BLaER1 treated with 17β-estradiol and CSF1 and Interleukin-3, amounts not matched to agents 10 nM and 100 nM (cell line): ENCODE measurements at regions not wholly inside any gene's neighbourhood (a gene's known extent, or its start where the extent isn't known, plus 50 kb on each side); places are given as distances from the start of the nearest gene placed in this dataset.

ENCODE experiments used
- H3K27ac ChIP-seq, 11 experiments: shearing (Covaris generic); formaldehyde crosslinking; 2 replicates each; pipeline ENCODE4 v1.8.1; 2022
- H3K27me3 ChIP-seq, 11 experiments: shearing (Covaris generic); formaldehyde crosslinking; 2 replicates each; pipeline ENCODE4 v1.8.1; 2022
- H3K36me3 ChIP-seq, 11 experiments: shearing (Covaris generic); formaldehyde crosslinking; 2 replicates each; pipeline ENCODE4 v1.8.1; 2022
- H3K4me1 ChIP-seq, 10 experiments: shearing (Covaris generic); formaldehyde crosslinking; 2 replicates each; pipeline ENCODE4 v1.8.1; 2022
- H3K4me2 ChIP-seq, 11 experiments: shearing (Covaris generic); formaldehyde crosslinking; 2 replicates each; pipeline ENCODE4 v1.8.1; 2022
- H3K4me3 ChIP-seq, 10 experiments: shearing (Covaris generic); formaldehyde crosslinking; 2 replicates each; pipeline ENCODE4 v1.8.1; 2022
- H3K9ac ChIP-seq, 11 experiments: shearing (Covaris generic); formaldehyde crosslinking; 2 replicates each; pipeline ENCODE4 v1.8.1; 2022
- H3K9me3 ChIP-seq, 11 experiments: shearing (Covaris generic); formaldehyde crosslinking; replicated peaks in 1 of 11; 2 replicates each; pipeline ENCODE4 v1.8.1; 2022
- H4K20me1 ChIP-seq, 11 experiments: shearing (Covaris generic); formaldehyde crosslinking; 2 replicates each; pipeline ENCODE4 v1.8.1; 2022
- Cebpa-rat ChIP-seq, 11 experiments: shearing (Covaris generic); IDR thresholded peaks; 2 replicates each; pipeline ENCODE4 v1.8.1; 2022

DNA sequence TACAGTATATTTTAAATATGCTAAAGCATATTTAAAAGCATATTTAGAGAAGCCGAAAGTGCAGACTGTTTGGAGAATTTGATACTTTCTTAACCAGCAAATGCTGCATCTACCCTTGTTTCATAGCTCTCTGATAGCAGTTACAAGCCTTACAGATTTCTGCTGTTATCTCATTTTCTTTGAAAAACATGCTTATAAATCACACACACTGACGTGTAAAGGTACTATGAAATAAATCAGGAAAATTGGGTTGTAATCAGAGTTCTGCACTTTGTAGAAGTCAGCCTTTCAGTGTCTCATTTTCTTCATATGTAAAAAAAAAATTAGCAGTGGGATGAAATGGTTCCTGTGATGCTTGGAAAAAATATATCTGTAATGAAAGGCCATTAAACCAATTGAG lies 1432.4 kb upstream of the ATXN8OS start:
- H3K4me3 ChIP-seq: no peak overlapping the region
- H3K27ac ChIP-seq: no peak overlapping the region
- no peak overlapping the region for H3K9ac ChIP-seq
- no peak overlapping the region for H3K4me2 ChIP-seq
- no peaks in the 10 kb centered on the region for H4K20me1 ChIP-seq
- no peak for TF ChIP-seq Cebpa-rat (IDR thresholded peaks at IDR 0.05)
- no peaks in the 10 kb centered on the region for H3K9me3 ChIP-seq
- H3K4me1 ChIP-seq: peaks cover 0 to 3% (median 0%) of the 10 kb centered on the region in 10 experiments; a peak in 1 of 20 replicates
- H3K36me3 ChIP-seq: no peaks in the 10 kb centered on the region
- no peaks in the 10 kb centered on the region for H3K27me3 ChIP-seq

DNA sequence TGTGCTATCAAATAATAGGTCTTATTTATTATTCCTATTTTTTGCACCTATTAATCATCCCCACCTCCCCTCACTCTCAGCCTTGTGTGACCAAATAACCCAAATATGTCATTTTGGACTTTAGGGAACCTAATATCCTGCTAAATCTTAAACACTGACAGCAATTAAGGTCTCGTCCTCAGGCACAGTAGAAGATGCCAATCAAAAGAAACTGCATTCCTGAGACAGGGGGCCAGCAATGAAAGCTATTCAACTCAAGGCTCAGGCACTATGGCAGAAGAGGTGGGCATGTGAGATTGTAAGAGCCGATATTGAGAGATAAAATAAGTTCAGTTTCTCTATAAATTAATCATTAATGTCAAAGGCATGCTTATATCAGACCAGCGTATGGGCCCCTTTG lies 1437.7 kb upstream of the PCDH9 start:
- H3K27ac ChIP-seq: no peak overlapping the region
- no peaks in the 10 kb centered on the region for H3K4me1 ChIP-seq

DNA sequence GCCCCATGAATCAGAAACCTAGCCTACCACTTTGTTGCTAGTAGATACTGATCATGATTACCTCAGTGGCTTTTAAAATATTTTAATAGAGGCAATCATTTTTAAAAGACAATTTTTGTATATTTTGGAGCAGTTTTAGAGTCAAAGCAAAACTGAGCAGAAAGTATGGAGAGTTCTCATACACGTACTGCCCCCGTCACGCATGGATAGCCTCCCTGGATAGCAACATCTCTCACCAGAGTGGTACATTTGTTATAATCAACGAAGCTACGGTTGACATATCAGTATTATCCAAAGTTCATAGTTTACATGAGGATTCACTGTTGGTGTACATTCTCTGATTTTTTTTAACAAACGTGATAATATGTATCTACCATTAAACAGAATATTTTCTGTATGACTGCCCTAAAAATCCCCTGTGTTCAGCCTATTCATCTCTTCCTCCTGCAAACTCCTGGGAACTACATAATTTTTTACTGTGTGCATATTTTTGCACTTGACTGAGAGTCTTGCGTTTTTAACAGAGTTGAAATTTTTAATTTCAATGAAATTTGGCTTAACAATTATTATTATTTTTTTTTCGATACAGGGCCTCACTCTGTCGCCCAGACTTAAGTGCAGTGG lies 1436.8 kb upstream of the PCDH9 start:
- H3K4me1 ChIP-seq: no peaks in the 10 kb centered on the region
- no peak overlapping the region for H3K4me3 ChIP-seq
- no peaks in the 10 kb centered on the region for H3K9me3 ChIP-seq
- H3K27ac ChIP-seq: no peak overlapping the region
- no peaks in the 10 kb centered on the region for H4K20me1 ChIP-seq
- no peaks in the 10 kb centered on the region for H3K27me3 ChIP-seq
- TF ChIP-seq Cebpa-rat (IDR thresholded peaks at IDR 0.05): no peak
- H3K4me2 ChIP-seq: no peak overlapping the region
- H3K36me3 ChIP-seq: no peaks in the 10 kb centered on the region
- H3K9ac ChIP-seq: no peak overlapping the region

More for the DNA sequence above, 1437.7 kb upstream of the PCDH9 start:
- H3K9ac ChIP-seq: no peak overlapping the region
- H3K27me3 ChIP-seq: no peaks in the 10 kb centered on the region
- no peak for TF ChIP-seq Cebpa-rat (IDR thresholded peaks at IDR 0.05)
- H4K20me1 ChIP-seq: no peaks in the 10 kb centered on the region
- H3K36me3 ChIP-seq: no peaks in the 10 kb centered on the region
- no peaks in the 10 kb centered on the region for H3K9me3 ChIP-seq
- H3K4me2 ChIP-seq: no peak overlapping the region
- H3K4me3 ChIP-seq: no peak overlapping the region

DNA sequence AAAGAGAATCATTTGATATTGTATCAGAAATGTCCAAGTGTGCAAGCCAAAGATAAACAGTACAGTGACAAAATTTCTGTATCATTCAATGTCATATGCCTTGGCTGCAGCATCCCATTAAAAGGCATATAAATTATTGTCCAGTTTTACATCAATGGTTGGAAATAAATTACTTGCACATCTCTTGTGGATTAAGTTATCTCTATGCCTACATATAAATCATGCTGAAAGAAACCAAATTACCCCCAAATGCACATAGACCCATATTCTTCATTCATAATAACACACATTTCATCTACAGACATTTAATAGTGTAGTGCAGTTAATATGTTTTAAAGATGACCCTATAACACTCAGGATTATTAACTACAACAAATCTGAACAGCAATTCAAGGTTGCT lies 1415.7 kb upstream of the PCDH9 start:
- Histone ChIP-seq H3K9me3 (no peaks in the 10 kb centered on the region), H3K4me3 (no peak overlapping the region), H3K36me3 (no peaks in the 10 kb centered on the region), H3K27me3 (no peaks in the 10 kb centered on the region), H4K20me1 (no peaks in the 10 kb centered on the region), H3K4me1 (no peaks in the 10 kb centered on the region), H3K9ac (no peak overlapping the region), H3K4me2 (no peak overlapping the region), H3K27ac (no peak overlapping the region)
- TF ChIP-seq Cebpa-rat (IDR thresholded peaks at IDR 0.05): no peak

DNA sequence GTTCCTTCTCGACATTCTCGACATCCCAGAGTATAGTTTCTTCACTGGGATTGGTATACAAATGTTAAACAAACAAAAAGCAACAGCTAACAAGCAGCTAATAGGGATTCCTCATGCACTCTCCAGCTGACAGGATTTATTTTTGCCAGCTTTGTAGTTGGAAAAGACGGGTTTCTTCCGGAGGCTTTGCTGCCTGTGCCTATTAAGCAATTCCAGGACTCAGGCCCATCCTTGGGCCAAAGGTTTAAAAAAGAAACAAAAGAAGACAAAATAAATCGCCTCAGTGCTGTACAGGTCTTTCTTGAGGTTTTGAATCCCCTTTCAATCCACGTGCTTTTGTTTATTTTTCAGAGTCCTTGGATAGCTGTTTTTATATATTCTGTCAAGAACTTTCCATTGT lies 1414.5 kb upstream of the PCDH9 start:
- Histone ChIP-seq H3K36me3 (no peaks in the 10 kb centered on the region), H3K4me2 (no peak overlapping the region), H3K9ac (no peak overlapping the region), H3K4me3 (no peak overlapping the region), H3K9me3 (no peaks in the 10 kb centered on the region), H3K27ac (no peak overlapping the region), H3K4me1 (no peaks in the 10 kb centered on the region), H4K20me1 (no peaks in the 10 kb centered on the region), H3K27me3 (no peaks in the 10 kb centered on the region)
- TF ChIP-seq Cebpa-rat (IDR thresholded peaks at IDR 0.05): no peak

DNA sequence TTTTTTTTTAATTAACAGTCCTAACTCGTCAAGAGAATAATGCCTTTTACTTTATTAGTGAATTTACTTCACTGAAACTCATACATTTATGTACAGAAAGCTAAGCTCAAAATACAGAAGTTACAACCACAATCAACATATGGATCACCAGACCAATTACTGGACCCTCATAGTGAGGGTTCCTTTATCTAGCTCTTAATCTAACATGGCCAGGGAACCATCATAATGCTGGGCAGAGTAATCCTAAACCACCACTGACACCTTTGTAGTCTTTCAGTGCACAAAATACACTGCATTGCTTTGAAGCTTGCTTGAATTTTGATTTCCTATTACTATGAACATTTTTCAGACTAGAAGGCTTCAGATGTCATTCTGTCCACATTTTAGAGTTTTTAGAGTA lies 1406.6 kb upstream of the PCDH9 start:
- Histone ChIP-seq H3K4me2 (no peak overlapping the region), H3K9ac (no peak overlapping the region), H3K9me3 (no peaks in the 10 kb centered on the region), H3K4me3 (no peak overlapping the region), H3K27me3 (no peaks in the 10 kb centered on the region), H3K36me3 (no peaks in the 10 kb centered on the region), H4K20me1 (no peaks in the 10 kb centered on the region), H3K27ac (no peak overlapping the region), H3K4me1 (no peaks in the 10 kb centered on the region)
- no peak for TF ChIP-seq Cebpa-rat (IDR thresholded peaks at IDR 0.05)

DNA sequence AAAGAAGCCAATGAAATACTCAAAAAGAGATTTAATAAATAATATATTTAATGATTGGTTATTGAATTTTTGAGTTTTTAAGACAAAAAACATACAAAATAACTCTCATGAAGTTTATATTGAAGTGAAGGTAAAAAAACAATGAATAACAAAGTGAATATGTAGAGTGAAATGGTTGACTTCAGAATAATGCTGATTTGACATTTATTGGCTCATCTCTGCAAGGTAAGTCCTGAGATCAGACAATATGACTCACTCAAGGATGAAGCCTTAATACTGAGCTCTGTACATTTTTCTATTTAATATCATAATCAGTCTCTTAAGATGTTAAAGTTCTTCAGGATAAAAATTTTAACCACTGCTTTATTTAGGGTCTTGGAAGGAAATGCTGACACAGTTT lies 1398.9 kb upstream of the PCDH9 start:
- no peaks in the 10 kb centered on the region for H3K9me3 ChIP-seq
- no peaks in the 10 kb centered on the region for H3K4me1 ChIP-seq
- no peaks in the 10 kb centered on the region for H3K36me3 ChIP-seq
- H3K9ac ChIP-seq: no peak overlapping the region
- no peak overlapping the region for H3K4me2 ChIP-seq
- H3K4me3 ChIP-seq: no peak overlapping the region
- H3K27ac ChIP-seq: no peak overlapping the region
- no peak for TF ChIP-seq Cebpa-rat (IDR thresholded peaks at IDR 0.05)
- no peaks in the 10 kb centered on the region for H3K27me3 ChIP-seq
- no peaks in the 10 kb centered on the region for H4K20me1 ChIP-seq

DNA sequence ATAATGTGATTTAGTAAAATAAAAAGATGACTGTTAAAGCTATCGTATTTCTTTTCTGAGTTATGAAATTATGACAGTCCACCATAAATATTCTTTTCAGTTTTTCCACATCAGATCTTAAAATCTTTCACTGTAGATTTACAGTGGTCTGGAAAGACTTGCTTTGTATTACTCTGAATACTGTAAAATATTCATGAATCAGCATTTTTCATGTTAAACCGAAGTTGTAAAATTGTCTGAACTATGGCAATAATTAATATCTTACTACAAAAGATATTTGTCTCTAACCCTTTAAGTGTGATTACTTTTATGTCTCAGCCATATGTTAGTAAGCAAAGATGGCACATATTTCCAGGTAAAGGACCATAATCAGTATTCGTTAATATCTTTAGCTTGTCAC lies 1397.2 kb upstream of the PCDH9 start:
- H3K4me1 ChIP-seq: no peaks in the 10 kb centered on the region
- no peak for TF ChIP-seq Cebpa-rat (IDR thresholded peaks at IDR 0.05)
- H3K4me2 ChIP-seq: no peak overlapping the region
- no peak overlapping the region for H3K27ac ChIP-seq
- H3K9ac ChIP-seq: no peak overlapping the region
- no peaks in the 10 kb centered on the region for H4K20me1 ChIP-seq
- H3K4me3 ChIP-seq: no peak overlapping the region
- H3K27me3 ChIP-seq: no peaks in the 10 kb centered on the region
- no peaks in the 10 kb centered on the region for H3K9me3 ChIP-seq
- H3K36me3 ChIP-seq: no peaks in the 10 kb centered on the region

DNA sequence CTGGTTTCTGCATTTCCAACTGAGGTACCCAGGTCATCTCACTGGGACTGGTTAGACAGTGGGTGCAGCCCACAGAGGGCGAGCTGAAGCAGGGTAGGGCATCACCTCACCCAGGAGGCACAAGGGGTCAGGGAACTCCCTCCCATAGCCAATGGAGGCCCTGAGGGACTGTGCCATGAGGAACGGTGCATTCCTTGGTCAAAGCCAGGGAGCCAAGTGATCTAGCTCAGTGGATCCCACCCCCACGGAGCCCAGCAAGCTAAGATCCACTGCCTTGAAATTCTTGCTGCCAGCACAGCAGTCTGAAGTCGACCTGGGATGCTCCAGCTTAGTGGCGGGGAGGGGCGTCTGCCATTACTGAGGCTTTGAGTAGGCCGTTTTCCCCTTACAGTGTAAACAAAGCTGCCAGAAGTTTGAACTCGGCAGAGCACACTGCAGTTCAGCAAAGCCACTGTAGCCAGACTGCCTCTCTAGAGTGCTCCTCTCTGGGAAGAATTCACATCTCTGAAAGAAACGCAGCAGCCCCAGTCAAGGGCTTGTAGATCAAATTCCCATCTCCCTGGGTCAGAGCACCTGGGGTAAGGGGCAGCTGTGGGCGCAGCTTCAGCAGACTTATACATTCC lies 1386.6 kb upstream of the PCDH9 start:
- no peak overlapping the region for H3K4me2 ChIP-seq

DNA sequence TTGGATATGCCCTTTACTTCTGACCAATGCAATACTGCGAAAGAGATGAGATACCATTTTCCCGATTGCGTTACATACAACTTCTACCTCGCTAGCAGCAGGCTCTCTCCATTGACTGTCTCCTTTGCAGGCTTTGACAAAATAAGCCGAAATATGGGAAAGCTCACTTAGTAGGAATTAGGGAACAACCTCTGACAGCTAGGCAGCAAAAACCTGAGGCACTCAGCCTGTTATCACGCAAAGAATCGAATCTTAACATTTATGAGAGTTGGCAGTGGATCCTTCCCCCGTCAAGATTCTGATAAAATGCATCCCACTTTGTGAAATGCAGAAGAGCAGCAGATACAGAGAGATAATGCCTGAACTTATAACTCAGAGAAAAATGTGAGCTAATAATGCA lies 1379.5 kb upstream of the PCDH9 start:
- no peak for TF ChIP-seq Cebpa-rat (IDR thresholded peaks at IDR 0.05)
- no peaks in the 10 kb centered on the region for H3K36me3 ChIP-seq
- no peak overlapping the region for H3K9ac ChIP-seq
- no peaks in the 10 kb centered on the region for H4K20me1 ChIP-seq
- no peaks in the 10 kb centered on the region for H3K27me3 ChIP-seq
- H3K4me3 ChIP-seq: no peak overlapping the region
- H3K4me2 ChIP-seq: no peak overlapping the region
- no peak overlapping the region for H3K27ac ChIP-seq
- H3K4me1 ChIP-seq: no peaks in the 10 kb centered on the region
- H3K9me3 ChIP-seq: no peaks in the 10 kb centered on the region

More for the DNA sequence above, 1386.6 kb upstream of the PCDH9 start:
- H3K4me3 ChIP-seq: no peak overlapping the region
- H3K9me3 ChIP-seq: no peaks in the 10 kb centered on the region
- H3K27me3 ChIP-seq: no peaks in the 10 kb centered on the region
- H3K36me3 ChIP-seq: no peaks in the 10 kb centered on the region
- no peaks in the 10 kb centered on the region for H4K20me1 ChIP-seq
- no peak overlapping the region for H3K27ac ChIP-seq
- no peak for TF ChIP-seq Cebpa-rat (IDR thresholded peaks at IDR 0.05)
- no peaks in the 10 kb centered on the region for H3K4me1 ChIP-seq
- no peak overlapping the region for H3K9ac ChIP-seq
